ENCODE measurements at regions not wholly inside any gene's neighbourhood (a gene's known extent, or its start where the extent isn't known, plus 50 kb on each side); places are given as distances from the start of the nearest gene placed in this dataset.
"Not testable (repeated sequence)": the region's sequence is repeated elsewhere in the genome, so short reads cannot be mapped to it uniquely, and the experiment has no call there.

DNA sequence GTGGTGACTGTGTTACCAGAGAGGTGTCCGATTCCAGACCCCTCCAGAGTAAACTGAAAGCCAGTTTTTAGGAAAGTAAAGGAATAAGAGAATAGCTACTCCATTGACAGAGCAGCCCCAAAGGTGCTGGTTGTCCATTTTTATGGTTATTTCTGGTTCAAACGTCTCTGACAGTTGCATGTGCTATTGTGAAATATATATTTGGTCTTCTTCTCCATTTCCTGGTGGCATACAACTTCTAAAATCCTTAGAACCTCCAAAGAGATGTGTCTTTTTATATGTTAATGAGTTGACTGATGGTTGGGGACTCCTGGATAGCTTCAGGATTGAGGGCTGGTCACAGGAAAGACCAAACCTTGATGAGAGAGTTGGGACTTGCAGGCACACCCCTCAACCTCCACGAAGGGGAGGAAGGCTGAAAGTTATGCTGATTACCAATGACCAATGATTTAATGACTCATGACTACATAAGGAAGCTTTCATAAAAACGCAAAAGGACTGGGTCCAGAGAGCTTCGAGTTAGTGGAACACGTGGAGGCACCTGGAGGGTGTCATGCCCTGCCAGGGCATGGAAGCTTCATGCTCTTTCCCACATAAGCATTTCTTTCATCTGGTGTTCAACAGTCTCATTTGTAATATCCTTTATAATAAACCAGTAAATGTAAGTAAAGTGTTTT is 100.7 kb downstream of the SLC16A1 start:
- H3K4me3 ChIP-seq (ENCODE audit: low read depth, low read length): no peak overlapping the region
- TF ChIP-seq, protein P1, sequence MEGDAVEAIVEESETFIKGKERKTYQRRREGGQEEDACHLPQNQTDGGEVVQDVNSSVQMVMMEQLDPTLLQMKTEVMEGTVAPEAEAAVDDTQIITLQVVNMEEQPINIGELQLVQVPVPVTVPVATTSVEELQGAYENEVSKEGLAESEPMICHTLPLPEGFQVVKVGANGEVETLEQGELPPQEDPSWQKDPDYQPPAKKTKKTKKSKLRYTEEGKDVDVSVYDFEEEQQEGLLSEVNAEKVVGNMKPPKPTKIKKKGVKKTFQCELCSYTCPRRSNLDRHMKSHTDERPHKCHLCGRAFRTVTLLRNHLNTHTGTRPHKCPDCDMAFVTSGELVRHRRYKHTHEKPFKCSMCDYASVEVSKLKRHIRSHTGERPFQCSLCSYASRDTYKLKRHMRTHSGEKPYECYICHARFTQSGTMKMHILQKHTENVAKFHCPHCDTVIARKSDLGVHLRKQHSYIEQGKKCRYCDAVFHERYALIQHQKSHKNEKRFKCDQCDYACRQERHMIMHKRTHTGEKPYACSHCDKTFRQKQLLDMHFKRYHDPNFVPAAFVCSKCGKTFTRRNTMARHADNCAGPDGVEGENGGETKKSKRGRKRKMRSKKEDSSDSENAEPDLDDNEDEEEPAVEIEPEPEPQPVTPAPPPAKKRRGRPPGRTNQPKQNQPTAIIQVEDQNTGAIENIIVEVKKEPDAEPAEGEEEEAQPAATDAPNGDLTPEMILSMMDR (IDR thresholded peaks at IDR 0.05; ENCODE audit: borderline replicate concordance, insufficient read depth, low read depth, low read length): no peak

DNA sequence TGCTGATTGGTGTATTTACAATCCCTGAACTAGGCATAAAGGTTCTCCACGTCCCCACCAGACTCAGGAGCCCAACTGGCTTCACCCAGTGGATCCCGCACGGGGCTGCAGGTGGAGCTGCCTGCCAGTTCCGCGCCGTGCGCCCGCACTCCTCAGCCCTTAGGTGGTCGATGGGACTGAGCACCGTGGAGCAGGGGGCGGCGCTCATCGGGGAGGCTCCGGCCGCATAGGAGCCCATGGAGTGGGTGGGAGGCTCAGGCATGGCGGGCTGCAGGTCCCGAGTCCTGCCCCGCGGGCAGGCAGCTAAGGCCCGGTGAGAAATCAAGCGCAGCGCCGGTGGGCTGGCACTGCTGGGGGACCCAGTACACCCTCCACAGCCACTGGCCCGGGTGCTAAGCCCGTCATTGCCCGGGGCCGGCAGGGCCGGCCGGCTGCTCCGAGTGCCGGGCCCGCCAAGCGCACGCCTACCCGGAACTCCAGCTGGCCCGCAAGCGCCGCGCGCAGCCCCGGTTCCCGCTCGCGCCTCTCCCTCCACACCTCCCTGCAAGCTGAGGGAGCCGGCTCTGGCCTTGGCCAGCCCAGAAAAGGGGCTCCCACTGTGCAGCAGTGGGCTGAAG is 101.5 kb downstream of the SLC16A1 start:
- not testable (repeated sequence) for H3K4me3 ChIP-seq (ENCODE audit: low read depth, low read length)

DNA sequence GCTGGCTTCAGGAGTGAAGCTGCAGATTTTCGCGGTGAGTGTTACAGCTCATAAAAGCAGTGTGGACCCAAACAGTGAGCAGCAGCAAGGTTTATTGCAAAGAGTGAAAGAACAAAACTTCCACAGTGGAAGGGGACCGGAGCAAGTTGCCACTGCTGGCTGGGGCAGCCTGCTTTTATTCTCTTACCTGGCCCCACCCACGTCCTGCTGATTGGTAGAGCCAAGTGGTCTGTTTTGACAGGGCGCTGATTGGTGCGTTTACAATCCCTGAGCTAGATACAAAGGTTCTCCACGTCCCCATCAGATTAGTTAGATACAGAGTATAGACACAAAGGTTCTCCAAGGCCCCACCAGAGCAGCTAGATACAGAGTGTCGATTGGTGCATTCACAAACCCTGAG is 102.1 kb downstream of the SLC16A1 start:
- not testable (repeated sequence) for H3K4me3 ChIP-seq (ENCODE audit: low read depth, low read length)

DNA sequence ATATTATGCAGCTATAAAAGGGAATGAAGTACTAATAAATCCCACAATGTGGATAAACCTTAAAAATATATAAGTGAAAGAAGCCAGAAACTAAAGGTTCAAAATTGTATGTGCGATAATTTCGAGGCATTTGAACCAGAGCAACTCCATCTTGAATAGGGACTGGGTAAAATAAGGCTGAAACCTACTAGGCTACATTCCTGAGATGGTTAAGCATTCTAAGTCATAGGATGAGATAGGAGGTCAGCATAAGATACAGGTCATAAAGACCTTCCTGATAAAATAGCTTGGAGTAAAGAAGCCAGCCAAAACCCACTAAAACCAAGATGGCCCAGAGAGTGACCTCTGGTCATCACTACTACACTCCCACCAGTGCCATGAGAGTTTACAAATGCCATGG is 103.1 kb downstream of the SLC16A1 start:
- TF ChIP-seq, protein P1 (IDR thresholded peaks at IDR 0.05; ENCODE audit: borderline replicate concordance, insufficient read depth, low read depth, low read length): no peak
- H3K4me3 ChIP-seq (ENCODE audit: low read depth, low read length): no peak overlapping the region

DNA sequence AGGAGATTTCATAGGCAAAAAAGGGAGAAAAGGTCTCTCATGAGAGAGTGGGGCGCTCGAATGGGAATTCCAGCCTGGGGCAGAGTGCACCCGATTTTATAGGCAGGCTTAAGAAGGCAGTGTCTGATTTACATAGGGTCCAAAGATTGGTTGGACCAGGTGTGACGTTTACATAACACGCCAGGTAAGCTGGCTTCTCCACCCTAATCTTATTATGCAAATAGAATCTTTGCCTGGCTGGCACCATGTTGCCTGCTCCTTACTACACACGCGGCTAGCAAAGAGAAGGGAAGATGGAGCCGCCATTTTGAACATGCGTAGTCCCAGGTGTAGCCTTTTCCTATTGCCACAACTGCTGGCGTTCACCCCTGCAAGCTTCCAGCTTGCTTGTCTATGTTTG is 103.7 kb downstream of the SLC16A1 start:
- H3K4me3 ChIP-seq (ENCODE audit: low read depth, low read length): no peak overlapping the region
- TF ChIP-seq, protein P1 (IDR thresholded peaks at IDR 0.05; ENCODE audit: borderline replicate concordance, insufficient read depth, low read depth, low read length): no peak

DNA sequence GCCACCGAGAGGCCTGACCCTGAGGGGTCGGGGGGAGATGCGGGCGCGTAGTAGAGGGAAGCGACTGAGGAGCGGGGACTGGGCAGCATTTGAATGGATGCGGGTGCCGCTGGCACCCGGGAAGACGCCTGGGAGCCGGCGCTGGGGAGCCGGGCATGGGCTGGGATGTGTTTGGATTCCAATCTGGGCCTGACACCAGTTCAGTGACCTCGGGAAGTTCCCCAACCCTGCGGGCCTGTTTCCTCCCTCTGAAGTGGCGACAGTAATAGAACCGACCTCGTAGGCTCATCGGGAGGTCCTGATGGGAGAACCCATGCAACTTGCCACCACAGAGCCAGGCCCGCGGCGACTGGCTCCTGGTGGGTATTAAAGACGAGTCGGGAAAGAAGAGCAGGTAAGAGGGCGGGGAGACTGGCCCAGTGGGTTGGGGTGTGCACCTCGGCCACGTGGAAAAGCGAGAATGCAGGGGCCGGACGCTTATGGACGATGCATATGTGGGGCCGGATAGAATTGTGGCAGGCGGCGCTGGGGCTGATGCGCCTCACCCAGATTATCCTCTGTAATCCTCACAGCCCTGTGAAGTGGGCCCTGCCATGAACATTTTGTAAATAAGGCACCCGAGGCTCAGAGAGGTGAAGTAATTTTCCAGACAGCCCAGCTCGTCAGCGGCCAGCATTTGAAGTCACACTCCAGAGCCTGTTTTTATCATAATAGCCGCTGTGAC is 105.8 kb downstream of the SLC16A1 start:
- H3K4me3 ChIP-seq (ENCODE audit: low read depth, low read length): no peak overlapping the region
- TF ChIP-seq, protein P1 (IDR thresholded peaks at IDR 0.05; ENCODE audit: borderline replicate concordance, insufficient read depth, low read depth, low read length): no peak

DNA sequence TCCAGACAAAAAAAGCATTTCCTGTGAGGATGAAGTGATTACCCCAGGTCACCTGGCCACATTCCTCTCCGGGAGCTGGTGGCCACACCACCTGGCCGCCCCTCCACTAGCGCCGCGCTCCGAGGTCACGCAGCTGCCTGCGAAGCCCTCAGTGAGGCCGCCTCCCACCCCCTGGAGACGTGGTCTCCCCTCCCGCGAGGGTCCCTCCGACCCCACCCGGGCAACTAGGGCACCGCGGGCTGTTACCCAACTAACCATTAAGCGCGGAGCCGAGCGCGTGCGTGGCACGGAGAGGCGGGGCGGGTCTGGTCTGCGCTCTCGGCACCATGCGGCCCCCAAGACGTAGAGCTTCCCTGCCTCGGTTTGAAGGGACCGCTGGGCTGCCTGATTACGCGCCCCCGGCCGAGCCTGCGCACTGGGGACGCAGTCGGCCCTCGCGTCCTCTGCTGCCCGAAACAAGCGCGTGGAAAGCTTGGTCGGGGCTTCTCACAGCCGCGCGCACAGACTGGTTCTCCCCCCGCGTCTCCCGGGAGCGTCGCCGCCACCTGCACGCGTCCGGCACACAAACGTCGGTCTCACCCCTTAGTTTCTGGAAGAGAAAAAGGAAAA is 106.5 kb downstream of the SLC16A1 start:
- TF ChIP-seq, protein P1 (IDR thresholded peaks at IDR 0.05; ENCODE audit: borderline replicate concordance, insufficient read depth, low read depth, low read length): no peak
- no peak overlapping the region for H3K4me3 ChIP-seq (ENCODE audit: low read depth, low read length)

DNA sequence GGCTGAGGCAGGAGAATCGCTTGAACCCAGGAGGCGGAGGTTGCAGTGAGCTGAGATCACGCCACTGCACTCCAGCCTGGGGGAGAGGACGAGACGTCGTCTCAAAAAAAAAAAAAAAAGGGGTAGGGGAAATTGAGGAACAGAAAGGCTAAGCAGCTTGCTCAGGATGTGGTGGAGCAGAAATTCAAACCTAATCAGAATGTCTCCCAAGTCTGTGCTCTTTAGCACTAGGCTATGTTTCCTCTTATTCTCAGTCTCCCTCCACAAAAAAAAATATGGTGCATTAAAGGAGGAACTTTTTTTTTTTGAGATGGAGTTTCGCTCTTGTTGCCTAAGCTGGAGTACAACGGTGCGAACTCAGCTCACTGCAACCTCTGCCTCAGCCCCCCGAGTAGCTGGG is 114.2 kb downstream of the SLC16A1 start:
- TF ChIP-seq, protein P1 (IDR thresholded peaks at IDR 0.05; ENCODE audit: borderline replicate concordance, insufficient read depth, low read depth, low read length): no peak
- no peak overlapping the region for H3K4me3 ChIP-seq (ENCODE audit: low read depth, low read length)

Data from GM12875 (cell line).